ENCODE measurements at regions not wholly inside any gene's neighbourhood (a gene's known extent, or its start where the extent isn't known, plus 50 kb on each side); places are given as distances from the start of the nearest gene placed in this dataset.

DNA sequence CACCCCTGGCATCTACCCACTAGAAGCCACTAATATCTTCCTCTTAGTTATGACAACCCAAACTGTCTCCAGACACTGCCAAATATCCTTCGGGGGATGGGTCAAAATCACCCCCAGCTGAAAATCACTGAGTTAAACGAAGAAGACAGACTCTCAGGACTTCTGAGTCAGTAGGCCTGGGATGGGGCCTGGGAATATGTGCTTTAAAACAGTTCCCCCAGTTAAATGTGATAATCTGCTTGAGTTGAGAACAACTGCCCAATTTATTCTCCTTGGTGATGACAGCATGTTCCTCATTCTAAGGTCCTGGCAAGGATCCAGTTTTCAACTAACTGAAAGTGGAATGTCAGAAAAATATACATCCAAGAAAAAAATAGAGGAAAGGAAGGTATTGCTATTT, 52.4 kb downstream of the CBLL2 start:
- no peak for DNase-seq

DNA sequence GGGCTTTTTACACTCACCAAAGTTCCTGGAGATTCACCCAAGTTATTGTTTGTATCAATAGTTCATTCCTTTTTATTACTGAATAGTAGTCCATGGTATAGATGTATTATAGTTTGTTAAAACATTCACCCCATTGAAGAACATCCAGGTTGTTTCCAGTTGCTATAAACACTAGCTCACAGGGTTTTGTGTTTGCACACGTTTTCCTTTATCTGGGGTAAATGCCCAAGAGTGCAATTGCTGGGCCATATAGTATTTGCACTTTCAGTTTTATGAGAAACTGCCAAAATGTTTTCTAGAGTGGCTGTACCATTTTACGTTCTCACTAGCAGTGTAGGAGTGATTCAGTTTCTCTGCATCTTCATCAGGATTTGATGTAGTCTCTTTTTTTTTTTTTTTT, 57.1 kb downstream of the CBLL2 start:
- no peak for DNase-seq

DNA sequence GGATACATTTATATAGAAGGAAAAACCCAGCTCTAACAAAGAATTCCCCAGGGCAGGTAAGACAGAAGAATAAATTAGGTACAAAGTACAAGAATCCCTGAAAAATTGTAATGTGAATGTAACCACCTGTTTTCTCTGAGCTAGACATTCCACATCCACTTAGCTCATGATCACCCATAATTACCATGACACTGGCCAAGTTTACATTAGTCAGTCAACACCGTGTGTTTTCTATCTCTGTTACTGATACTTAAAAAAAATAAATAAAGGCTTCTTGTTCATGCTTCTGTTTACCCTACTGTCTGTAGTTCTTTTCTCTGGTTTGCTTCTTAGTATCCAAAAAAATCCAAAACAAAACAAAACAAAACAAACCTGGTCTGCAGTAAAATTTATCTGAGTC, 66.0 kb downstream of the CBLL2 start:
- DNase-seq = no peak

DNA sequence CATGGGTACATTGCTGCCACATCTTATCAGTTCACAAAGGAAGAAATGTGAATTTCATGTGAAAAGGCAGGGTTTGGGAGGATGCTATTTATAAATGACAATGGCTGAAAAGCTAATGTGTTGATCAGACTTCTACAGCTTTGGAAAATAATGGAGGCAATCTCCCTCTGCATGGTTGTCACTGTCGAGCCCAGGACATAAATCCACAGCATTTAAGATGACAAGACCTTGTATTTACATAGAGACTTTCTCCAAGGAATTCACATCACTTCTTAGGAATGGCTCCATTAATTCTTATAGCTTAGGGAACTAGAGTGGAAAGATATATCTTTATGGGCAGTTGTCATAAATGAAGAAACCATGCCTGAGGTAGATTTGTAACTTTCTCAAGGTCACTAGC, 66.7 kb downstream of the CBLL2 start:
- DNase-seq = no peak

DNA sequence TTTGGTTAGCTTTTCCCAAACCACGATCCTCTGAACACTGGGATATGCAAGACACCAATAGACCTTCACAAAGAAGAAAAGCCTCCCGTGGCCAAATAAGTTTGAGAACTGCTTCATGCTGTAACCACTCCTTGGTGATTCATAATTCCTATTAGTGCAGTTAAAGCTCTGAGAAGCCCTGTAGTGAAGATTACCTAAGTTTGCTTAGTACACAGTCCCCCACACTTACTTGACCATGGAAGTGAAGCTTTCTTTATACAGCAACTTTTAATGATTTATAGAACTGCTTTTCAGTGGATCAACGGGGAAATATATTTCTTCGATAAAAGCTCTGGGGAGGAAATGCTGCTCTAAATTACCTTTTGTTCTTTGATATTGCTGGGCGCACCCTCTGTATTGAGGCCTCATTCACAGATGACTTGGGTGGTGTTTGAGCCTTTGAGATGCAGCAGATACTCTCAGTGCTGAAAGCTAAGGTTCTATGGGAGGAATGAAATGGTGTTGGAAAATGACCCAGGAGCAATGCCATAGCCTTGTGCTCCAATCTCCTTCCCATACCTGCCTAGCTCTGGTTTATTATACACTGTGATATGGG, 67.4 kb downstream of the CBLL2 start:
- no peak for DNase-seq

DNA sequence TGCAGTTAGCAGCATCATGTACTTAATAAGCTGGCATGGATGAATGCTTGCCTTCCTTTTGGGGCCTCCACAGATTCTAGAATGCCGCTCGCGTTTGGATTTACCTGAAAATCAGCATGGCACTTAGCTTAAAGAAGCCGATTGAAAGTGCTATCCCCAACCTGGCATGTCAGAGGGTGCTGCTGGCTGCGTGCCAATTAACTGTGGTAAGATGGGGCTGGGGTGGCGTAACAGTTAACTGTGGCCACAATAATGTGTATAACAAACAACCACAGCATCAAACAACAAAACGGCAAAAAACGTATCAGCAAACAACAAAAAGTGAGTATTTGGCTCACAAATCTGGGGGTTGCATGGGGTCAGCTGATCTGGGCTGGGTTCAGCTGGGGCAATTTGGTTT, 70.5 kb downstream of the CBLL2 start:
- DNase-seq = no peak

DNA sequence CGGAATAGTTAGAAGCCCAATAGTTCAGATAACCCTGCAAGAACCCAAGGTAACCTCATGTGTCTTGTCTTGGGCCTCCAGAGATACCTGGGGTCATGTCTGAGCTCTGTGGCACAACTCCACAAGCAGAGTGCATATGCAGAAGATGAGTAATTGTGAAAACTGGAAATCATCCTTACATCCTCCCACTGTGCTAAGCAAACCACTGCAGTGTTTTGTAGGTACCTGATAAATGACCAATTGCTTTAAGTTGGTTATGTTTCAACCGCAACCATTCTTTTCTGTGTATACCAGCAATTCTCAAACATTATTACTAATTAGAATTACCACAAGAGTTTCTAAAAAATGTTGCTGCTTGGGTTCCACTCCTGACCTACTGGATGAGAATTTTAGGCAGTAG, 73.2 kb downstream of the CBLL2 start:
- DNase-seq = no peak

DNA sequence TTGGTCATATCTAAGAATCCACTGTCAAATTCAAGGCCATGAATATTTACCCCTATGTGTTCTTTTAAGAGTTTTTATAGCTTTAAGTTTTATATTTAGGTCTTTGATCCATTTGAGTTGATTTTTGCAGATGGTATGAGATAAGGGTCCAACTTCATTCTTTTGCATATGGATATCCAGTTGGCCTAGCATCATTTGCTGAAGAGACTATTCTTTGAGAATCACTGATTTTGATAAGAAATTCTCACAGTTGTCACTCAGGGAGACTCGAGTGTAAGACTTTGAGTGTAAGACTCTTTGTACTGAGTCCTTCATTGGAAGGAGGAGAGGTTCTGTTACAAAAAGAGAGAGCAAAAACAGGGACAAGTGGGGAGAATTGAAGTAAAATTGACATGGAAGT, 74.8 kb downstream of the CBLL2 start:
- no peak for DNase-seq

DNA sequence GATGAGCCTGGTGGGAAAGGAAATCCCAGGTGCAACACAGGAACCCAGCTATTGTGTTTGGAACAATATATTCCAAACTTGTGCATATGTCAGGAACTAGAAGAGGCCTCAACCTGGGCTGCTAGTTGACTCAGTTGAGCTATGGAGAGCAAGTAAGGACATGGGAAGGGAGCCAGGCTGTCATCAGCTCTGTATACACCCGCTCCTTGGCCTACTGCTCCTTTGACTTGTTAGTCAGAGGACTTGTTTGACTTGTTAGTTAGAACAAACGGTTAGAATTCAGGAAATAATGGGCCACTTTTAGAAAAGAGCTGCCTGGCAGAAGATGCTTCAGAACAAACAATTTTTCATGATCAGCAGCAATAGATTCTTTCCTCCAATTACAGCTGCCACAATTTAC, 76.4 kb downstream of the CBLL2 start:
- DNase-seq = no peak

DNA sequence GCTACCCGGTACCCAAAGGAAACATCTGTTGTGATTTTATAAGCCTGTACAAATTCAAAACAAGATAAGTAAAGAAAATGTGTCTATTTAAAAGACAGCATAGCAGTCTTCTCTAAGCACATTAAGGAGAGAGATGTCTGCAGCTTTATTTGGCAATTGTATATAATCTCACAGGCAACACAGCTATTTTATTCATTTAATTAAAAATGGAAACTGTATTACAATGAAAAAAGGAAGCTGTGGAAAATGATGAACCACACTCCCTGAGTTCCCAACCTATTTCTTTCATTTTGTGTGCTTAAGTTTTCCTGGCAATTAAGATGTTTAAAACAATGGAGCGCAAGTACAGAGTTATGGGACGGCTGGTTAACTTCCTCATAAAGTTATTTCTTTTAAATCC, 78.4 kb downstream of the CBLL2 start:
- DNase-seq = no peak

DNA sequence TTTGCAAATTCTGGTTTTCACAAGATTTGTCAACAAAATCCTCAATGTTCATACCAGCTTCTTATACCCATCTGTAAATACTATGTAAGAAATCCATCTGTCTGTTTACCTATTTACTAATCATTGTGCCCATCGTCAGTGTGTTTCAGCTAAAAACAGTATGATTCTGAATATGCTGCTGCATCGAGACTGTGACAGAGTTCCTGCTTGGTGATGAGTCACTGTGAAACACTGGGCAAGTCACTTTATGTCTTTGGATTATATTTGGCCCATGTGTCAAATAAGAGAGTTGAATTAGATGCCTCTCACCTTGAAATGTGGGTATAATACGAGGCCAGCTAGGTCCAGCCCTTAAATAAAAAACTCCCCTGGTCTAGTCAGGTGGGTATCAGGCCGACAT, 79.3 kb downstream of the CBLL2 start:
- no peak for DNase-seq

DNA sequence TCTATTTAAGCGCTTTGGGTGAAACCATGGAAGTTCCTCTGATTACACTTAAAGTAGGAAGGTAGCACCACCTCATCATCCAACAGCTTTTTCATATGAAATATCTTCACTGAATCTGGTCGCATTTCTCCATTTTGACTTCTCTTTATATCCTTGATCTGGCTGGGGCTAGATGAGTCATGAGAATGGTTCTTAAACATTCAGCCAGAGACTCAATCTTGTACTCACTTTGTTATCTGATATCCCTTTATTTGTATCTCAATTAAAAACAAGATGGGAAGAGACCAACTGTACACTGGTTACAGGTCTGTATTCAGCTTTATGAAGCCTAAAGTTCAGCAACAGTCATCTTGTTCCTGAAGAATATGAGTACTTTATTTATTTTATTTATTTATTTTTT, 84.9 kb downstream of the CBLL2 start:
- DNase-seq = no peak

DNA sequence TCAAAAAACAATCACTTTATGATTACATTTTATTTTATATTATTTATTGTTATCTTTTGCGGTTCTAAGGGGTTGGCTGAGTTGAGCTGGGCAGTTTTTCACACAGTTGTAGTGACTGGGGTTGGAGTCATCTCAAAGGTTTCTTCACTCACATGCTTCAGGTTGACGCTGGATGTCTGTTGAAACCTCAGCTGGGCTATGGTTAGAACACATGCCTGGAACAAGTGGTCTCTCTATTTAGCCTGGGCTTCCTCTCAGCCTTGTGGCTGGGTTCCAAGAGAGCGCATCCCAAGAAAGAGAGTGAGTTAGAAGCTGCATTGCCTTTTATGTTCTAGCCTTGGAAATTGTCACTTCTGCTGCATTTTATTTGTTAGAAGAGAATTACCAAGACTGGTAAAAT, 87.4 kb downstream of the CBLL2 start:
- no peak for DNase-seq

DNA sequence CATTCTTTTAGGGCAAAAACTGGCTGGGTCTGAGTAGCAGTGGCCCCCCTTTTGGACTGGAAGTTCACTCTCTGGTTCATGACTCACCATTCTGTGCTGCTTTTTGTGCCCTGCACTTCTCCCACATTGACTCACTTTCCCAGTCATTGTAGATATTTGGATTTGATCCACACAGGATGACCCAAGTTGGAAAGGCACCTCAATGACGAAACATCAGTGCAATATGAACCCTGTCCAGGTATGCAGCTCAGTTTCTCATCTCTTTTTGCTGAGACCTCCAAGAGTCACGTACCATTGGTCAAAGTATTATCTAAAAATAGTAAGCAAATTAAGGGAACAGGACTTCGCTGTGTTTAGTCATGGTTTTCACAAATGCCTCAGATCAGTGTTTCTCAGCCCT, 92.7 kb downstream of the CBLL2 start:
- no peak for DNase-seq

DNA sequence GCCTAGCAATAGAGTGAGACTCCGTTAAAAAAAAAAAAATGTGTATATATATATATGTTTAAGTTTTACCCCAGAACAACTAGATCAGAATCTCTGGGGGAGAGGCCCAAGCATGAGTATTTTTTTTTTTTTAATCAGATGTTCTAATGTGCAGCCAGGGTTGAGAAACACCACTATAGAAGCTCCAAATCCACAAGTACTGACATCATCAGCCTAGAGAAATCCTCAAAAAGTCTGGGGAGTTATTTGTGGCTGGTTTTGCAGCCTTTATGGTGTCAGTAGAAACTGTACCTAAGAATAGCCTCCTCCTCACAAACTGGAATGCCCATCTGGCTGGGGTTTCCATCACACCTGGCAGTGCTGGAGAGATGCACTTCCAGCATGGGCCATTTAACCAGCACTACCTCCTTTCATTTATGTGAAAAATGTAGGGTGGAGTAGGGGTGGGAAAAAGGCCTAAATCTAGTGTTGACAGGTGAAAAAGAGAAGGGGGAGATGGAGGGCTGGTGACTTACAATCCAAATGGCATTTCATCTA, 93.5 kb downstream of the CBLL2 start:
- DNase-seq = no peak

DNA sequence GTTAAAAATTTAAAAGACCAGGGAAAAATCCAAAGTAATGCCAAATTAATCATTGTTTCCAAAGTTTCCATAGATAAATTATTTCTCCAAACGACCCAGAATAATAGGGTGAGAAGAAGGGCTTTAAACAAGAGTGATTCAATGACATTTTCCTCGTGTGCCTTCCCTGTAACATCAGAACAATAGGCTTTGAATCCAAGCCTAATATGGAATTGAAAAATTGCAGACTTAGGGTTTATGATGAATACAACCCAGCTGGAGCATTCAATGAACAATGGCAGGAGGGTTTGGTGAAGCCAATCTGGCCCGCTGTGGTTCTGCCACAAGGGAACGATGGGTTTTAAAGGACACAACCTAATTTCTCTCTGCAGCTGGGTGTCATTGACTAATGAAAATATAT, 94.2 kb downstream of the CBLL2 start:
- DNase-seq = no peak

DNA sequence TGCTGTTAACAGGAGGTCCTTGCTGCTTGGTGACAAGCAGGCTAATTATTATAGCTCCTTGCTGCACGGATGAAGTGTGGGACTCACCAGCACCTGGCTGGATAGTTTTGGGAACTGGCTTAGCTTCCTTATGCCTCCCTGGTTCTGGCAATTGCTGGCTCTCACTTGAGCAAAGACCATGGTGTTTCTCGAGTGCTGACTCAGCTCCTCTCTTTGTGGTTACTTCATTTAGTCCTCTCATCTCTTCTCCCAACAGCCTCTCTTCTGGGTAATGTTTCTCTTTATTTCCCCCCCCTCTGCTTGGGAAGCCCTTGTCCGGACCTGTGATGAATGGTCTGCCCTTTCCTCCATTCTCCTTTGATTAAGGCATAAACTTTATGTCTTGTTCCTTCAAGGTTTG, 100.4 kb downstream of the CBLL2 start:
- DNase-seq = no peak

DNA sequence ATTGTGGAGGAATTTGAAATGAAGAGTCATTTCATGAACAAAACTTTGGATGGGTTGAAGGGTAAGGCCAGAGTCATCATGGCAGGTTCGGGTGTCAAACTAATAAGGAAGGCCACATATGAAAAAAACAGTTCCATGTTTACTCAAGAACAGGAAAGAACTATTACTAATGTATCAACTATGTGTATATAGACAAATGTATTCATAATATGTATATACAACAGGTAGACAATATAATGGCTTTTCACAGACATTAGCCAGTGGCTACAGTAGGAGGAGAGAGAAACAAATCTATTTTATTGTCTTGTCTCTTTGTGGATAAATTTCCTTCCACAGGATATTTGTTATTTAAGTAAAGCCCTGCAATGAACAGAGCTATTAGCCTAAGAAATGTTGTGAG, 101.1 kb downstream of the CBLL2 start:
- DNase-seq = no peak

DNA sequence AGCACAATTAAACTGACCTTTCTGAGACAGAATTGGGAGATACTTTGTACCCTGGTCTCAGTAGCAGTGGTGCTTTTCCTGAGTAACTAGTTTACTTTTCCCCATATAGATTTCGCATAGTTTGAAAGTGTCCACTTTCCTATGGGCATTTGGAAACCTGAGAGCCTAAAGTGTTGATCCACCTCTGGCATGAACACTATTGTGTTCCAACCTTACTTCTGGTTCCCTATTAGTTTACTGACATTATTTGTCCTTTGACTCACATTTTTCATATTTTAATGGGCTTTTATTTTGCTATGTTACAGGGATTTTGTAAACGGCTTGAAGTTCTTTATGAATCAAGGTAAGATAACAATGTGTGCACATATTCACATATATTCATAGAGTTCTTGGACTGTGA, 103.7 kb downstream of the CBLL2 start:
- DNase-seq = no peak

DNA sequence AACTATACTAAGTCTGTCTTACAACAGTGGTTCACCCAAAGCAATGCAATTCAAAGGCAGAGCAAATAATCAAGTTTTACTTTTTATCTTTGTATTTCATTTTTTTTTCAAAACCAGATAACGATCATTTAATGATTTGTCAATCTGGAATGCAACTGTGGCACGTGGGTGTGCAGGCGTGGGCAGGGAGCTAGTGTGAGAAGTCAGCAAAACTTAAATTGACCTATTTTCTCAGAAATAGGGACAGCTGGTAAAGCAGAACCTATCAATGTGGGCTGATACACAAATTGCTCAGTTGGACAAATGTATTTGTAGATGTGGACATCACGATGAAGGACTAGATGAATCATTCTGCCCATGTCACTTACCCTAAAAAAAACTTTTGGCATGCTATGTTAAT, 105.6 kb downstream of the CBLL2 start:
- no peak for DNase-seq

DNA sequence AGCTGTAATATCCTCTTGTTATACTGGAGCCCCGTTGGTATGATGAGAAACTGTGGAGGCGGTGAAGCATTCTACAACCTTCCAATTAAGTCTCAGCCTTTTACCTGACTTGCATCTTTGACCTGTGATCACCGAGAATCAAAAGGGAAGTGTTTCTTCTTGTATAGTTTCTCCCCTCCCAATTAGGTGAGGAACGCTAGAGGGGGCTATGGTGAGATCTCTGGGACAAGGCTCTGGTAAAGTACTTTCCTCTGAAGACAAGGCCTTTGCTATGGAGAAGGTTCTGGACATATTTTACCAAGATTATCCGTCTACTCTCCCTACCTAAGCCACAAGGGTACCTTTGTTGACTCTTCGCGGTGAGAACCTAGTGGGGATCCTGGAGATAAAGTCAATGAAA, 111.3 kb downstream of the CBLL2 start:
- no peak for DNase-seq

DNA sequence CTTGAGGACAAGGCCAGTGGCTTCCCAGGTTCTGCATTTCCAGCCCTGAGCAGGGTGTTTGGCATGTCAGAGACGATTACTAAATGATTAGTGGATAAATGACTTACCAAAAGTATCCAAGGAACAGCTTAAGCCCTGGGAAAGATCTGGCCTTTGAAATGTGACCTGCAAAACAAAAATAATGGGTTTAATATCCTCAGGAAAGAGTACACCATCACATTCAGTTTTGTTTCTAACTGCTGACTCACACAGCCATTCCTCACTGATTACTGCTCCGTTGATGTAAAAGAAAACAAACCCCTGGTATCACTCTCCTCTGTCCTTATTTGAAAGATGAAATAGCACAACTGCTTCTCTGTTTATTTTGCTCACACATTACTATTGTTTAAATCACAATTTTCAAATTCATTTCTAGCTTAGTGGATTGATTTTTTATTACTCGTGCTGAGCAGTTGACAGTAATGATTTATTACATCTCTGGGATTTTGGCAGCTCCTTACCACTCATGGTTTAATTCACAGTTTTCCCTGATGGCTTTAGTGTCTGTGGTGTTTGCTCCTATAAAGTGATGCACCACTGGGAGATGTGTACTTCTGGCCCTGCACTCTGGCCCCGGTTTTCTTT, 117.0 kb downstream of the CBLL2 start:
- DNase-seq = no peak

DNA sequence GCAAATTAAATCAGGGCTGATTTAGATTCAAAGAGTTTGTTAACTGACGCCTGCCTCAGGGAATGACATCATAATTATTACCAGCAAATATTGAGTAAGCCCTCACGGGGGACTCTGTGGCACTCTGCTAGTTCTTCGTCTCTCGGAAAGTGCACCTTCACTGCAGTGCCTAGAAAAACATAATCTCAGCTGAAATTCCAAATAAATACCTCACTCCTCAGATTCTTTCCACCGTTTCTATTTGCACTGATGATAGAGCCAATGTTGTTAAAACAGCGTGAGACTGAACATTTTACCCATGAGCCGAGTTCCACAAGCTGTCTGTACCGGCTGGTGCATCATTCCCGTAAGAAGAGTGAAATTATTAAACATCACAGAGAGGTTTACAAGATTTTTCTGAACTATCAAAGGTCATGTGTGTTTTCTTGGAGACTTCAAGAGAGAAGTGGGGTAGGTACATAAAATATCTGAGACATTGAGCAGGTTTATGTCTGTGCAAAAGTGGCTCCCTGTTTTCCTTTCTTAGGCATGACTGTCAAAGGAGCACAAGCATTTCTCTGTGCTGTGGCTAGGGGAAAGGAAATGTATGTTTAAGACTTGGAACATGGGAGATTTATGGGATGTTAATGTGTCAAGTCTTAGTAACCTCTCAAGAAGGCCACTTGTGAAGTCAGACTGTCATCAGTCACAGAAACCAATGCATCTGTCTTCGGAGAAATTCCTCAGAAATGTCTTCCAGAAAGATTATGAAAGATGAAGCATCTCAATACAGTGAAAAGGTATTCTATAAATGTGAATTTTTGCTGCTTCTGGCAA, 119.6 kb downstream of the CBLL2 start:
- DNase-seq = no peak

DNA sequence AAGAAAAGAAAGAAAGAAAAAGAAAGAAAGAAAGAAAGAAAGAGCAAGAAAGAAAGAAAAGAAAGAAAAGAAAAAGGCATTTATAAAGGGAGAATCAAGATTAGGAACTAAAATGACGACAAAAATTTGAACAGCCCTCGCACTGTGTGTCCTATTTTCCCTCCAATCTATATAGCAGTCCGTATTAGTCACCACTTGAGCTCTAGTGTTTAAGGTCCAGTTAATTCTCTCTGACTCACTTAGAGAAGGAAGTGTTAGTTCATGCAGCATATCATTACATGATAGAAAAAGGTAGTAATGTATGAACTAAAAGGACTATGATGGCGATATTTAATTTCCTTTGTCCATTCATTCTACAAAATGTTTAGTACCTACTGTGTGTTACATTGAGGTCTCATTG, 122.7 kb downstream of the CBLL2 start:
- no peak for DNase-seq

Measured in RPMI8226 (cell line).